NCI-H2227 (cell line): ENCODE measurements at regions not wholly inside any gene's neighbourhood (a gene's known extent, or its start where the extent isn't known, plus 50 kb on each side); places are given as distances from the start of the nearest gene placed in this dataset.
"Not testable (repeated sequence)": the region's sequence is repeated elsewhere in the genome, so short reads cannot be mapped to it uniquely, and the experiment has no call there.

Source experiments
- DNase-seq: peaks from one replicate; lab custom pipeline; 2025; ENCODE audit not compliant: unreplicated experiment; lab: John Stamatoyannopoulos, UW

DNA sequence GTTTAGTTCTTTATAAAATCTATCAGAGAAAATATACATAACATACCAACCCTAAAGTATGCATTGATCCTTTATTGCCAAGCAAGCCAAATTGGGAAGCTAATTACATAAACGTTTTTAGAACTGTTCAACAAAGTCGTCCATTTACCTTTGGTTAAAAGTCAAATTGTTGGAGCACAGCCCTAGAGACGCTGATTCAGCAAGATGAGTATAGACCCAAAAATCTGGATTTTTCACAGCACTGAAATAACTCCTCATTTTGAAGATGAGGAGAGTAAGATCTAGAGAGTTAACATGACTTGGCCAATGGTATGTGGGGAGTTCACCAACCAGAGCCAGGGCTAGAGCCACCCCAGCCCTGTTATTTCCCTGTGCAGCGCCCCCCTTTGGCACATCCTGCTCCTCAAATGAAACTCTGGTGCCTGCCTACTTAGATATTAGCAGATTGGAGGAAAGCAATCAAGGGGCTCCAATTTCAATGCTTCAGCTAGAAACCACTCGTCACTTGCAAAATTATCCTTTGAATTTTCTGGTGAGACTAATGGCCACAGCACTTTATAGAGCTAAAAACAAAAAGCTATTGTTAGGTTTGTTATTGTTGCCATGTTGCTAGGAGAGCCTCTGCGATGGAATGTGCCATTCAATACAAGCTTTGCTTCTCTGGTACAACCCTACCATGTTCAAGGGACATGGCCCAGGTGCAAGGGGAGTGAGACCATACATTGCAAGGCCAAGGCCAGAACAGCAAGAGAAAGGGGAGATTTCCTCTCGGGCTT is 132.6 kb upstream of the ZEB1 start:
- no peak for DNase-seq

DNA sequence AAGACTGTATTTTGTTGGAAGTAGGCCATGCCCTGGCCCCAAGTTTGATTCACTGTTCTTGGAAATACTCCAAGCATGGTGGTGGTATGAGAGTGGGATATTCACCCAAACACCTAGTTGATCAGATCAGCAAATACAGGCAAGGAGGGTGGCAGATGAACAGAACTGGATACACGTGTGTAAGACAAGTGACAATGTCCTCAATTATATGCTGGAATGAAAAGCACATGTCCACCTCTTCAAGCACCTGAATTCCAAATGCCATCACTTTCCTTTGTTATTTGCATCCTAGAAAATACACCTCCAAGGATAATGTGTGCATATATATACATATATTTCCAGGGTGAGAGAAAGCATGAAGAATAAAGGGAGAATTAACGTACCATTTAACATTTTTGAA is 131.8 kb upstream of the ZEB1 start:
- DNase-seq = no peak

DNA sequence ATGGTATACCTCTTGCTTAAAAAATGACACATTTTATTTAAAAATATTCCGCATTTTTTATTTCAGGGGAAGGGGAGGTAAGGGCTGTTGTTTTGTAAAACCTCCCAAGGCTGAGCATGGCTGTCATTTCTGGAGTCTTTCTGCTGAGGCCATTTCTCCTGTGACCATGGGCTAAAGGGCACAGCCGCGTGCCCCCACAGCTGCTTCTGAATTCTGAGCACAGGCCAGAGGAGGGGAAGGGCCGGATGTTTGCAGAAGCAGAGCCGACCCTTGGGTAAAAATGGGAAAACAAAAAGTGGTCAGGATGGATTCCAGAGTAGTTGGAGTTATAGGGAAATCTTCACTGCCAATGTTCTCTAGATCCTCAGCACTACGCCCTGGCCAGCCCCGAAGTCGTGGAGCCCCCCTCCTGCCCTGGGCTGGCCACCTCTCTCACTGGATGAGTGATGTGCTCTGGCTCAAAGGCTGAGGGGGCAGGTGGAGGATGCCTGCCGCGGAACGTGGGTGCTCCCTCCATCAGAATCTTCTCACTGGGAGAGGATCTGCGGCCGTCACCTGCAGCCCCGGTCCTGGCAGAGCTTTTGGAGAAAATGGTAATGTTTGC is 131.3 kb upstream of the ZEB1 start:
- no peak for DNase-seq

DNA sequence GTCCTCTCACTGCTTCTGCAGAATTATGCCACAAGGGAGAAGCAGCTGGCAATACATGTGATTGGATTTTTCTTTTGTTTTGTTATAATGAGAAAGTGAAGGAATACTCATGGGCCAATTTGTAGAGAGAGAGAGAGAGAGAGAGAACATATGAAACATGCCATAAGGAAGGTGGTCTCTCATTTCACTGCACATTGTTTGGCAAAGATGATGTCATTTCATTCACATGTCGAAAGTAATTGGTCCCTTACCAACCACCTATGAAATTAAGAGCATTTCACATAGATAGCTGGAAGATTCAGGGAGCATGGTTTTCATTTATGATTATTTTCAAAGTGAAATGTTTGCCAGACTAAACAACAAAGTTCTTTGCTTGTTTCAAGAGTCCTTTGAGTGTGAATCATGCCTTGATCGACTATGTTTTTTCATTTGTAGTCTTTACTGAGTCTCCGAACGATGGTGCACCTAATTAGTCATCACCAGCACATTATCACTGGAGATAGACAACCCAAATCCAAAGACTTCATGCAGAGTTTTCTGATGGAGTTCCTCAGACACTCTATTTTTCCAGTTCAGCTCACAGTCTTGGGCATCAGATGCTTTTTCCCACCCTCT is 130.1 kb upstream of the ZEB1 start:
- no peak for DNase-seq

DNA sequence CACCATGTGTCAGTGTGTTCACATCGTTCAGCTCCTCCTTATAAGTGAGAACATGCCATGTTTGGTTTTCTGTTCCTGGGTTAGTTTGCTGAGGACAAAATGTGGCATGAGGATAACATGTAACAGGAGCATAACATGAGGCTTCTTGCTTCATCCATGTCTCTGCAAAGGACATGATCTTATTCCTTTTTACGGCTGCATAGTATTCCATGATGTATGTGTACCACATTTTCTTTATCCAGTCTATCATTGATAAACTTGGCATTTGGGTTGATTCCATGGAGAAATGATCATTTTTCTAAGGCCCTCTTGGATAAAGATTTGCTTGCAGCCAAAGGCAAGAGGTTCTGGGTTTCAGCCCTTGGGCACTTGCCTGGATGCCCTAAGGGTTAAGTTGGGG is 128.5 kb upstream of the ZEB1 start:
- no peak for DNase-seq

DNA sequence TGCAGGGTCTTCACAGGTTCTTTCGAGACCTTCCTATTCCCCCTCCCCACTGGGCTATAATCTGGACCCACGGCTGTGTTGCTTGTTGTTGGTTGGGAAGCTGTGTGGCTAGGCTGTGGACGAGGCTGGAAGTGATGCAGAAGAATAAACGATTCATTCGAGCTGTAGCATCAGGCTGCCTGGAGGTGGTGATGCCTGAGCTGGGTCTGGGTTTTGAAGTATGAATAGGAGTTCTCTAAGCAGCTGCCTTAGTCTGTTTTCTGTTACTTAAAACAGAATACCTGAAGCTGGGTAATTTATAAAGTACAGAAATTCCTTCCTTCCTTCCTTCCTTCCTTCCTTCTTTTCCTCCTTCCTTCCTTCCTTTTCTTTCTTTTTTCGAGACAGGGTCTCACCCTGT is 126.5 kb upstream of the ZEB1 start:
- DNase-seq = no peak

DNA sequence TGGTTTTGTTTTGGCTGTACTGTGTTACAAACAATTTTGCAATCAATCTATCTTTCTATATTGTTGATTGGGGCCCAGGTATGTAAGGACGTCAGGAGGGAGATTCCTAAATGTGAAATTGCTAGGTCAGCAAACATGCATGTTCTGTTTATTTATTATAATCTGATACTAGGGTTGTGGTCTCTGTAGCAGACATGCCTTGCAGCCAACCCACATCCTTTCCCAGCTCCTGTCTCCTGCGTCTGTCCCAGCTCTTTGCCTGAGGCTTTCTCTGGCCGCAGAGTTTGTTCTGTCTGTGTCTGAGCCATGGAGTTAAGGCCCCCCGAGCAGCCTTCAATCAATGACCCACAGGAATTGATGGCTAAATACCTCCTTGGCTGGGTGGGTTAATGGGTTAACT is 124.0 kb upstream of the ZEB1 start:
- no peak for DNase-seq

DNA sequence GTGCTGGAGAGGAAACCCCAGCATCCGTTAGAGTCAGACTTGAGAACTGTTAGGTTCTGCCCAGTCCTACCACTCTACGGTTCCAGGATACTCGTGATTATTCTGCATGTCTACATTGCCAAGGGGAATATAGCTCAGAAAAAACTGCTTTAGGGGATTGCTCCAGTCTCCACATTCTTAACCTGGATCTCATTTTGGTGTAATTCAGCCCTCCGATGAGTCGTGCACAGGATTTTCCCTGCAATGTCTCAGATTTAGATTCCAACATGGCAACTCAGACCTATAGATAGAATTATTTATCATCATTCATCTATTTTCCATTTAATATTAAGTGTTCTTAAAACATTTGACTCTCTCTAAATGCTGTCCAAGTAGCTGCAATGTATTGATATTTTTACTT is 121.1 kb upstream of the ZEB1 start:
- no peak for DNase-seq

DNA sequence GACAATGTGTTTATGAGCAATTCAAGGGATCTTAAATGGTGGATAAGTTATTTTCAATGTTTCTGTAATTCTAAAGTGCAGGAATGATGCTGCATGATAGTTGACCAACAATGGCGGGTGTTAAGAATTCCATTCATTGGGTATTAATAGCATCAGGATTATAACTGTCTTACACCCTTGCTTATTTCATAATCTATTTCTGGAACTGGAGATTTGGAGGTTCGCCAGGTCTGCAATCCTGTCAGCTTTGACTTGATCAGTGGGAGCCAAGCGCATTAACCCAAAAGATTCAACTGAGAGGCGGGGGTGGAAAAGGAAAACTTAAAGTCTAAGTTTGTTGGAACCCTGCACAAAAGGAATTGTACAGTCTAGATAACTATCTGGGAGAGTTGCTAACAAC is 114.9 kb upstream of the ZEB1 start:
- DNase-seq = no peak

DNA sequence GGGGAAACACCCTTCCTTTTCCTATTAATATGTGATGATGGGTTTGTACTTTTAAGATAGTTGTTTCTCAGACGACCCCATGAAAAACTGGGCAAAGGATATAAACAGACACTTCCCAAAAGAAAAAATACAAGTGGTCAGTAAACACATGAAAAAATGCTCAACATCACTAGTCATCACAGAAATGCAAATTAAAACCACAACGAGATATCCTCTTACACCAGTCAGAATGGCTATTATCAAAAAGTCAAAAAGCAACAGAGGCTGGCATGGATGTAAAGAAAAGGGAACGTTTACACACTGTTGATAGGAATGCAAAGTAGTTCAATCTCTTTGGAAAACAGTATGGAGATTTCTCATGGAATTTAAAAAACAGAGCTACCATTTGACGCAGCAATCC is 111.4 kb upstream of the ZEB1 start:
- no peak for DNase-seq

DNA sequence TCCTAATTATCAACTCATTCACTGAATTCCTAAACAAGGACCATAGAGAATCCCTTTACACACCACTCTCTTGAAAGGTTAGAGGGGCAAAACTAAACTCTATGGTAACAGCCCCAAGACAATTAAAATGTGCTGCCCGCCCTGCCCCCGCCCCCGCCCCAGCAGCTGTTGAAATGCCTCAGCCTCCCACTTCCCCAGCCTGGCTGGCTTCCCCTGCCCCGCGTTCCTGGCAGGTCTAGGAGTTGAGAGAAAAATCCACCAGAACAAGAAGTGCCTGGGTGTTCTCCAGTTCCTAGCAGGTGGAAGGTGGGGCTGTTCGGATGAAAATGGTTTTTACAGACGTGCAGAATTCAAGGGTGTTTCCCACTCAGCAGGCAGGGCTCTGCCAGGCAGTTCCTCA is 109.5 kb upstream of the ZEB1 start:
- no peak for DNase-seq

DNA sequence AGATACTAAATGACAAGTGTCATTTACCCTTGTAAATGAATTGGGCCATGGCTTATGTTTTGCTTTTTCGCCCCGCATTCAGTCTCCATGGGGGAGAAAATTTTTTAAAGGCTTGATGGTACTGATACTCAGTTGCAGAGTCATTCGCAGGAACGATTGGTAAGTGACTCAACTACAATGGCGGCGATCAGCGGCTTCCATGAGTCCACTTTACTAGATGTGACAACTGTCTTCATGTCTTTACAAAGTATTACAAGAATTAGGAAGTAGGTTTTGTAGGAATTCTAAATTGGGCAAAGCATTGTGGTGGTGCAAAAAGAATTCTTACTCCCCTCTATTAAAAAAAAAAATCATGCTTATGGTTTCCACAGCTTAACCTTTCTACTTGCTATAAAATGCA is 108.8 kb upstream of the ZEB1 start:
- no peak for DNase-seq

DNA sequence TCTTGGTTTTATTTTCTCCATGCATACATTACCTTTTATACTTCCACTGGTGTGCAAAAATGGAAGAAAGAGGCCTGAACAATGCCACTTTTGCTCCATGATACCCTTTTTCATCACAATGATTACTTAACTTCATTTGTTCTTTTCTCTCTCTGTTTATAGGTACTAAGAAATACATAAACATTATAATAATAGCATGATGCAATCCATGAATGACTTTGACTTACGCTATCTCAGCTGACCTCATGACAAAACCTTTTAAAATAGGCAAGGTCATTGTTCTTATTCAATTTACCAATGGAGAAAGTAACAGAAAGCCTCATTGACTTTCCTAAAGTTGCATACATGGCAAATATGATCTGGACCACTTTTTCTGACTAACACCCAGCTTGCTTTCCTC is 105.1 kb upstream of the ZEB1 start:
- no peak for DNase-seq

DNA sequence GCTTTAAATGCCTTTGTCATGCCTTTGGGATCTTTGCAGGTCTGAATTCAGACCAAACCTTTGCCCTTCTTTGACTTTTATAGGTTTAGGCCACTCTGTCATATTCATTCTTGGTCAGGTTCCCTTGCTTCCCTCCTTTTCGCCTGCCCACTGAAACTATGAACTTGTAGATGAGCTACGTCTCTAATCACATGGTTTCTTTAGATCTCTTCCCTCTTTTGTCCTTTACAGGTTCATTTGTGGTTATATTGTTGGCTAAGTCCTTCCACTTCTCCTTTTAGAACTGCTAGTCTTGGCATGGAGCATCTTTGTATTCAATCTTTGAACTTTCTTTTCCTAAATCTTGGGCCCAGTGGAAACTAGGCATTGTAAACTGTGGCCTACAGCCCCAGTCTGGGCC is 104.0 kb upstream of the ZEB1 start:
- DNase-seq = no peak

DNA sequence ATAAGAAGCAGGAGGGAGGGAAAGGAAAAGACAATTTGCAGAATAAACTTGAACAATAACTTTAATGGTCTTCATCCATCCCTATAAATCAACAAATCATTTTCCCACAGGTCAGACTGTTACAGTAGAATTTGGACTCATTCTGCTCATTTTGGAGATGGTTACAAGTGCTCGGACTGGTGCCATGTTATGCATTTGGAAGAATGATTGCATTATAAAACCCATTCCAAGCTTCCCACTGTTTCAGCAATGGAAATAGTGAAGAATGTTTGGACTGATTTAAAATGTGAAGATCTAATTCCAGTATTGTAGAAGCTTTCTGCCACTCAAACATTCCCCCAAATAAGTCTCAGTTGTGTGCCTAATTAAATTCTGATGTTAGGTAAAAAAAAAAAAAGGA is 99.7 kb upstream of the ZEB1 start:
- DNase-seq = no peak

DNA sequence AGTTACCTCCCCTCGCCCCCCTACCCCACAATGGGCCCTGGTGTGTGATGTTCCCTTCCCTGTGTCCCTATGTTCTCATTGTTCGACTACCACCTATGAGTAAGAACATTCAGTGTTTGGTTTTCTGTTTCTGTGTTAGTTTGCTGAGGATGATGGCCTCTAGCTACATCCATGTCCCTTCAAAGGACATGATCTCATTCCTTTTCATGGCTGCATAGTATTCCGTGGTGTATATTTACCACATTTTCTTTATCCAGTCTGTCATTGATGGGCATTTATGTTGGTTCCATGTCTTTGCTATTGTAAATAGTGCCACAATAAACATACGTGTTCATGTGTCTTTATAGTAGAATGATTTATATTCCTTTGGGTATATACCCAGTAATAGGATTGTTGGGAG is 90.2 kb upstream of the ZEB1 start:
- DNase-seq = not testable (repeated sequence)

DNA sequence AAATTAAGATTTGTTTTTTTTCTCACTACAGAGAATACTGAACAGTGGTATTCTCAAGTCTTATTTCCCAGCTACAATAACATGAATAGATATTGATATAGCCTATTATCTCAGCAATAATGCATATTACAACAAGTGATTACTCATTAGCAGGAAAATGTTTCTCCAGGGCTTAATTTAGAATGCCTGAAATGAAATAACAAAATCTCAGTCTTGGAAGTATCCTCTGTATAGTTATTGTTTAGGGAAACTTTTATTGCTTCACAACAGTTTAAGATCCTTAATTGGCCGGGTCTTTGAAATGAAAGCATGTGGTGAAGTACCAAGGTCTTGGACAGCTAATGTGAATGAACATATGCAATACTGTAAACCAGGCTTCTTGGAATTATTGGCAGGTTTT is 79.1 kb upstream of the ZEB1 start:
- no peak for DNase-seq

DNA sequence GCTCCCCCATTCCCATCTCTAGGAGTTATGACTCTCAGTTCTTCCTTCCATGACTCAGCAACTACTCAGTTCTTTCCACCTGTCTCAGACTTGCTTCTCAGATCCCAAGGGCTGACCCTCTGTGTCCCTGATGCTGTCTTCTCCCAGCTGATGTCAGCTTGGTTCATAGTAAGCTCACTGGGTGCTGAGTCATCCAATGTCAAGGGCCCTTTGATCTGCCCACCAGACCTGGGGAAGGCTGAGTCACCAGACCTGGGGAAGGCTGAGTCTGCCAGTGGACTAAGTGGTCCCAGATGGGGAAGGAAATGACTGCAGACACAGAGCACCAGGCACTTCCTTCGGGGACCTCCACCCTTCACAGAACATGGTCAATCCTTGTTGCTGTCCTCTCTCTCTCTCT is 76.1 kb upstream of the ZEB1 start:
- no peak for DNase-seq

DNA sequence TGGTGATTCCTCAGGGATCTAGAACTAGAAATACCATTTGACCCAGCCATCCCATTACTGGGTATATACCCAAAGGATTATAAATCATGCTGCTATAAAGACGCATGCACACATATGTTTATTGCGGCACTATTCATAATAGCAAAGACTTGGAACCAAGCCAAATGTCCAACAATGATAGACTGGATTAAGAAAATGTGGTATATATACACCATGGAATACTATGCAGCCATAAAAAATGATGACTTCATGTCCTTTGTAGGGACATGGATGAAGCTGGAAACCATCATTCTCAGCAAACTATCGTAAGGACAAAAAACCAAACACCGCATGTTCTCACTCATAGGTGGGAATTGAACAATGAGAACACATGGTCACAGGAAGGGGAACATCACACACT is 67.9 kb upstream of the ZEB1 start:
- not testable (repeated sequence) for DNase-seq

DNA sequence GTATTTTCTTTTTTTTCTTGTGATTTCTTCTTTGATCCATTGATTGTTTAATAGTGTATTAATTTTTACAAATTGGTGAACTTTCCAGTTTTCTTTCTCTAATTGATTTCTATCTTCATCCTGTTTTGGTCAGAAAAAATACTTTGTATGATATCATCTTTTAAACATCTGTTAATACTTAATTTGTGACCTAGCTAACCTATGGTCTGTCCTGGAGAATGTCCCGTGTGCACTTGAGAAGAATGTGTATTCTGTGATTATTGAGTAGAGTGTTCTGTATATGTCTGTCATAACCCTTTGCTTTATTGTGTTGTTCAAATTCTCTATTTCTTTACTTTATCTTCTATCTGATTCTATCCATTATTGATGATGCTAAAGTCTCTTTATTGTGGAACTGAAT is 65.8 kb upstream of the ZEB1 start:
- no peak for DNase-seq

DNA sequence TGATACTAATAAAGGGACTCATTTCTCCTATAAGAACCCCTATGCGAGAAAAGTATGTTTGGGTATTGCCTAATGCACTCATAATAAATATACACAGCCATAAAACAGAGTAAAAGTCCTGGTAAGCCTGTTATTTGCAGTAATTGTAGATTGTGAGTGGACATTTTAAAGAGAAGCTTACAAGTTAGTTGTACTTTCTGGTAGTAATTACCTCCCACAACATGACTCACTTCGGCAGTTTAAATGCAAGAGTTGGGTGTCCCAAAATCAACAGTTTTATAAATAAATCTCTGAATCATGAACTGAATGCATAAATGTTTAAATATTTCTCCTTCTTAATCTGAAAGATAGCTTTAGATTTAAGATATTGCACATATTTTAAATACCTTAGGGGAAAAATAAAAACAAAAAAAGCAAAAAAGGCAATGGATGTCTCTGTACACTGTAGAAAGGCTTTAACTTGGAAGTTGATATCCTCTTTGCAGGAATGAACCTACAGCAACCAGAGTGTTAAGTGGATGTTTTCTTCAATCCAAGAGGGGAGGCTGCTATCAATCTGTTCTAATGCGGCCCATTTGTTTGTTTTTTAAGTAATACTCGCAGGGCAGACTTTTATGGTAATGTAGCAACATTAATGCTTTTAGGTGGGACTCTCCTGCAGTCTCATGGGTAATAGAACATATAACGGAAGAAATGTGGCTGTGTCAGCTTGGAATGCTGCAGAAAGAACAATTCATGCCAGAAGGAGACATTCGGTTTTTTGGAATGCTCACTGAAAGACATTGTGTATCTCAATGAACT is 57.3 kb upstream of the ZEB1 start:
- DNase-seq = peak; percentile 14

DNA sequence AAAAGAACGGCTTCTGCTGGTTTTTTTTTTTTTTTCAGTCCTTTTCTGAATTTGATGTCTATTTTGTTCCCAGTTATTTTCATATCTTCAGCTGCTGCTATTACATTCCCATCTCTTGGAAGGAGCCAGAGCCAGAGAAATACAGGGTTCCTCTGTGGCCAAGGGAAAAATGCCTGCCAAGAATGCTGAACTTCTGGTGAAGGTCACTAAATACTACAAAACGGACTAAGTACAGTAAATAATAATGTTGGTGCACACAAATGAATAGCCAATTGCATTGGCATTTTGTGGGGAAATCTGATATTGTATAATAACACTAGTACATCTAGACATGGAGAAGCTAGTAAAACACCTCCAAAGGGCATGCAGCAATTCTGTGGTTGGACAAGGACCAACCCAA is 56.3 kb upstream of the ZEB1 start:
- no peak for DNase-seq
